Right lobe of liver (tissue), 6 donors: ENCODE measurements at regions not wholly inside any gene's neighbourhood (a gene's known extent, or its start where the extent isn't known, plus 50 kb on each side); places are given as distances from the start of the nearest gene placed in this dataset.

ENCODE experiments used
- ATAC-seq, 4 donors: fragments of 200-7000 bp; cut with Tn5 transposase; one replicate each; pipeline ENCODE4 v1.9.1; 2020; ENCODE audit warnings: mild to moderate bottlenecking in 4 of 4, moderate library complexity in 4 of 4
- DNase-seq, 3 donors: peaks; one replicate each; pipeline ENCODE4 v3.0.0-alpha.2; 2020
- H3K27ac ChIP-seq, 3 donors: fragments of 200-600 bp; one replicate each; pipeline ENCODE4 v1.8.0; 2022
- H3K27me3 ChIP-seq, 2 donors: fragments of 200-600 bp; one replicate each; pipeline ENCODE4 v1.8.0; 2022
- H3K36me3 ChIP-seq, 4 donors: fragments of 200-600 bp; sonication (generic) in 1 of 4; one replicate each; pipeline versions ENCODE4 v1.5.1 to v1.8.0; 2017 to 2022; ENCODE audit warnings: control low read depth in 1 of 4
- H3K4me1 ChIP-seq, 4 donors: fragments of 200-600 bp; sonication (generic) in 1 of 4; one replicate each; pipeline versions ENCODE4 v1.5.1 to v1.8.0; 2017 to 2022; ENCODE audit warnings: control low read depth in 1 of 4
- H3K4me3 ChIP-seq, 3 donors: fragments of 200-600 bp; one replicate each; pipeline ENCODE4 v1.8.0; 2022
- H3K9me3 ChIP-seq, 4 donors: fragments of 200-600 bp; sonication (generic) in 1 of 4; one replicate each; pipeline versions ENCODE4 v1.5.1 to v1.8.0; 2017 to 2022; ENCODE audit warnings: control low read depth in 1 of 4
- CTCF ChIP-seq, 4 donors: fragments of 200-600 bp in 3 of 4; fragments of 450-650 bp in 1 of 4; IDR thresholded peaks; one replicate each; pipeline versions ENCODE4 v1.5.1 to v1.8.0; 2016 to 2022; ENCODE audit warnings: antibody characterized with exemption in 4 of 4, mild to moderate bottlenecking in 2 of 4
- POLR2A ChIP-seq: fragments of 450-650 bp; IDR thresholded peaks from one replicate; pipeline ENCODE4 v1.6.1; 2017; ENCODE audit warnings: antibody characterized with exemption, mild to moderate bottlenecking
- WGBS: methylation state at CpG from one replicate; pipeline ENCODE4 v1.1.6; 2018; ENCODE audit warnings: low coverage, low lambda C conversion rate; ENCODE audit not compliant: insufficient coverage; ENCODE audit errors: missing lambda C conversion rate; 5-methylcytosine and 5-hydroxymethylcytosine counted together
- intact Hi-C, 2 donors: fragments of 100-400 bp; cut with DNase I; formaldehyde crosslinking; loops; one replicate each; pipeline versions ENCODE4 v1.11.2 to v1.14.1; 2022
- donor health status: DM: no; HTN: yes; CAD: no.
- donor health status: DM: no; HTN: no; CAD: no.
- donor health status: DM: no; HTN: no; CAD: no.
- donor health status: DM: no; HTN: yes; CAD: no.
- donor health status: DM: no; HTN: yes; CAD: no.

DNA sequence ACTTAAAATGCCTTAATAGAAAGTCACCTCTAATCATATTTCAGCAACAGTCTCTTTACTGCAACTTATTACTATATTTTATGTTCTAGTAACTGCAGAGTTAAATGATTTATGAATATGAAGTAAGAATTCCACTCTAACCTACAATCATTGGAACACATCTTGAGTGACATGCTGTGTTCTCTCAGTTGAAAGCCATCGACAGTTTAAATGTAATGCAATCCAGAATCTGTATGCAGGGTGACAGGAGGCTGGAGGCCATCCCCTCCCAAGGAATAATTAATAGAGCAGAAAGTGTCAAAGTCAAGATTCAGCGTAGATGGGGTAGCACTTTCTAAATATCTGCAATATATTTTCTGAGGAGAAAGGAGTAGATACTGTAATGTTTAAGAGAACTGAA, 590.3 kb upstream of the SORCS1 start:
- Histone ChIP-seq H3K9me3 (no peaks in the 10 kb centered on the region), H3K4me3 (no peak overlapping the region), H3K36me3 (no peaks in the 10 kb centered on the region), H3K27ac (no peak overlapping the region), H3K27me3 (no peaks in the 10 kb centered on the region), H3K4me1 (no peaks in the 10 kb centered on the region)
- TF ChIP-seq CTCF (IDR thresholded peaks at IDR 0.05) (no peak), POLR2A (no peak)
- intact Hi-C loops, result no loop called here
- no peak for DNase-seq
- 43% methylated on average over 2 of the region's 2 CpGs for WGBS
- no peak for ATAC-seq

- H3K4me3 ChIP-seq, result no peak overlapping the region
- H3K4me1 ChIP-seq, result no peaks in the 10 kb centered on the region
- H3K27ac ChIP-seq, result no peak overlapping the region
- no peak for ATAC-seq
- 16% methylated on average over 3 of the region's 3 CpGs for WGBS
- DNase-seq, result no peak
- H3K36me3 ChIP-seq, result no peaks in the 10 kb centered on the region
- intact Hi-C loops, result no loop called here
- no peaks in the 10 kb centered on the region for H3K27me3 ChIP-seq
- no peaks in the 10 kb centered on the region for H3K9me3 ChIP-seq
- TF ChIP-seq POLR2A, result no peak
Observed at GRCh38 chr10:107749235-107749634, 584.7 kb upstream of the SORCS1 start.

DNA sequence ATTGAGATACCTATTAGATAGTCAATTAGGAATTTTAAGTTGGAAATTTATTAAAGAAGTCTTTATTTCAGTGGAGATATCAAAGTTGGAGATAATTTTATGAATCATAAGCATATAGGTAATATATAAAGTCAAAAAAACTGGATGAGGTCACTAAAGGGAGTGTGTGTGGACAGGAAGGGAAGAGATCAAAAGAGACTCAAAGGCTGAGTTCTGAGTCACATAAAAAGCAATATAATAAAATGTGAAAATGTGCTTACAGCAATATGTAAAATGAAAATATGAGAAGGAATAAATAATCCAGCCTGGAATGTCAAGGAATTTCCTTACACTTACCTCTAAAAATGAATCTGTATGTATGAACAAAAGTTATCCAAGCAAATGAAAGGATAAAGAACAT, 583.3 kb upstream of the SORCS1 start:
- H3K9me3 ChIP-seq, result no peaks in the 10 kb centered on the region
- intact Hi-C loops, result no loop called here
- no peaks in the 10 kb centered on the region for H3K27me3 ChIP-seq
- no peak overlapping the region for H3K27ac ChIP-seq
- H3K36me3 ChIP-seq, result no peaks in the 10 kb centered on the region
- DNase-seq (no peak), ATAC-seq (no peak)
- H3K4me1 ChIP-seq, result no peaks in the 10 kb centered on the region
- TF ChIP-seq POLR2A, result no peak
- TF ChIP-seq CTCF (IDR thresholded peaks at IDR 0.05), result no peak
- no peak overlapping the region for H3K4me3 ChIP-seq

DNA sequence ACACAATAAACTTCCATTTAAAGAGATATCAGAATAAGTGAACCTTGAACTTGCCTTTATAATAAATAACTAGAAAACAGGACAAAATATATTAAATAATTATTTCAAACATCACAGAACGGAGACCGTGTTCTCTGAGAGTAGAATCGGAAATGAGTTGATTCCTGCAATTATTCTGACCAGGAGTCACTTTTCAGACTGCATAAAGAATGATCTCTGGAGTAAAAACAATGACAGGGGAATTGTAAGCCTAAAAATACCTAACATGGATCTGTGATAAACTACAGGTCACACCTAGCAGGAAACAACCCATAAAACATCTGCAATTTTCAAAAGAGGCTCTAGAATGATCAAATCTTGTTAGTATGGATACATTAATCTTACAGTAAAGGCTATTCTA, 577.5 kb upstream of the SORCS1 start:
- Histone ChIP-seq H3K27me3 (no peaks in the 10 kb centered on the region), H3K4me1 (no peaks in the 10 kb centered on the region), H3K9me3 (no peaks in the 10 kb centered on the region), H3K4me3 (no peak overlapping the region), H3K27ac (no peak overlapping the region), H3K36me3 (no peaks in the 10 kb centered on the region)
- WGBS, result 41% methylated on average over 3 of the region's 3 CpGs
- intact Hi-C loops, result no loop called here
- no peak for TF ChIP-seq CTCF (IDR thresholded peaks at IDR 0.05)
- TF ChIP-seq POLR2A, result no peak
- ATAC-seq (no peak), DNase-seq (no peak)

GRCh38 chr10:107740962-107741690, 576.6 kb upstream of the SORCS1 start:
- DNase-seq (no peak), ATAC-seq (no peak)
- no peak overlapping the region for H3K4me3 ChIP-seq
- H3K9me3 ChIP-seq, result no peaks in the 10 kb centered on the region
- no peaks in the 10 kb centered on the region for H3K27me3 ChIP-seq
- TF ChIP-seq CTCF (IDR thresholded peaks at IDR 0.05), result no peak
- TF ChIP-seq POLR2A, result no peak
- no peaks in the 10 kb centered on the region for H3K4me1 ChIP-seq
- WGBS, result 35% methylated on average over 4 of the region's 4 CpGs
- H3K36me3 ChIP-seq, result no peaks in the 10 kb centered on the region
- no peak overlapping the region for H3K27ac ChIP-seq
- intact Hi-C loops, result no loop called here
